LNCaP clone FGC (cell line): ENCODE measurements at regions not wholly inside any gene's neighbourhood (a gene's known extent, or its start where the extent isn't known, plus 50 kb on each side); places are given as distances from the start of the nearest gene placed in this dataset.

Experiments used
- DNase-seq: peaks from one replicate; pipeline ENCODE4 v3.0.0-alpha.2; 2011; ENCODE audit warnings: low read depth
- H3K4me3 ChIP-seq: 2 replicates; pipeline ENCODE4 v1.5.1; 2011; ENCODE audit warnings: mild to moderate bottlenecking, low read depth, low read length, control low read depth
- CTCF ChIP-seq: IDR thresholded peaks from 2 replicates; pipeline ENCODE4 v1.5.1; 2012; ENCODE audit warnings: mild to moderate bottlenecking; ENCODE audit not compliant: control insufficient read depth, insufficient read depth; ENCODE audit errors: extremely low read depth

- no peak overlapping the region for H3K4me3 ChIP-seq
- no peak for DNase-seq
- no peak for TF ChIP-seq CTCF
Observed at GRCh38 chr10:123455861-123456260, 210.3 kb upstream of the GPR26 start.

- no peak overlapping the region for H3K4me3 ChIP-seq
- TF ChIP-seq CTCF, result no peak
- DNase-seq, result no peak
Observed at GRCh38 chr10:123458933-123459332, 207.2 kb upstream of the GPR26 start.

- TF ChIP-seq CTCF, result no peak
- no peak for DNase-seq
- H3K4me3 ChIP-seq, result no peak overlapping the region
Observed at GRCh38 chr10:123459371-123460091, 206.6 kb upstream of the GPR26 start.

- TF ChIP-seq CTCF, result no peak
- no peak overlapping the region for H3K4me3 ChIP-seq
- no peak for DNase-seq
Observed at GRCh38 chr10:123462246-123462645, 203.9 kb upstream of the GPR26 start.

- no peak overlapping the region for H3K4me3 ChIP-seq
- no peak for TF ChIP-seq CTCF
- DNase-seq, result no peak
Observed at GRCh38 chr10:123462756-123463155, 203.4 kb upstream of the GPR26 start.

- H3K4me3 ChIP-seq, result no peak overlapping the region
- no peak for TF ChIP-seq CTCF
- DNase-seq, result no peak
Observed at GRCh38 chr10:123463181-123463580, 203.0 kb upstream of the GPR26 start.

- no peak overlapping the region for H3K4me3 ChIP-seq
- no peak for TF ChIP-seq CTCF
- no peak for DNase-seq
Observed at GRCh38 chr10:123463698-123464097, 202.5 kb upstream of the GPR26 start.
